Smooth muscle cell (in vitro differentiated cells): ENCODE measurements at regions not wholly inside any gene's neighbourhood (a gene's known extent, or its start where the extent isn't known, plus 50 kb on each side); places are given as distances from the start of the nearest gene placed in this dataset.

ENCODE experiments used
- DNase-seq: peaks from one replicate; lab custom pipeline; 2025; ENCODE audit not compliant: unreplicated experiment; lab: John Stamatoyannopoulos, UW
- H2AFZ ChIP-seq: fragments of 200-600 bp; sonication (generic); 2 replicates; pipeline ENCODE4 v1.6.0; 2016; ENCODE audit warnings: antibody characterized with exemption, low read depth, mild to moderate bottlenecking
- H3F3A ChIP-seq: fragments of 200-600 bp; sonication (generic); 2 replicates; pipeline ENCODE4 v1.6.0; 2017; ENCODE audit warnings: antibody characterized with exemption, low read depth
- H3K27ac ChIP-seq: fragments of 200-600 bp; sonication (generic); 2 replicates; pipeline ENCODE4 v1.5.1; 2016; ENCODE audit warnings: low read depth, mild to moderate bottlenecking
- H3K27me3 ChIP-seq: fragments of 200-600 bp; sonication (generic); 2 replicates; pipeline ENCODE4 v1.6.1; 2016; ENCODE audit warnings: low read depth, mild to moderate bottlenecking
- H3K36me3 ChIP-seq: fragments of 200-600 bp; sonication (generic); 2 replicates; pipeline ENCODE4 v1.5.1; 2016; ENCODE audit warnings: low read depth
- H3K4me1 ChIP-seq: fragments of 200-600 bp; sonication (generic); 2 replicates; pipeline ENCODE4 v1.5.1; 2016; ENCODE audit warnings: low read depth
- H3K4me2 ChIP-seq: fragments of 200-600 bp; sonication (generic); 2 replicates; pipeline ENCODE4 v1.6.0; 2016; ENCODE audit warnings: mild to moderate bottlenecking
- H3K4me3 ChIP-seq: fragments of 200-600 bp; sonication (generic); 2 replicates; pipeline ENCODE4 v1.5.1; 2016; ENCODE audit warnings: mild to moderate bottlenecking
- H3K79me2 ChIP-seq: fragments of 200-600 bp; sonication (generic); 2 replicates; pipeline ENCODE4 v1.6.0; 2016; ENCODE audit warnings: low read depth, mild to moderate bottlenecking
- H3K9ac ChIP-seq: fragments of 200-600 bp; sonication (generic); 2 replicates; pipeline ENCODE4 v1.6.0; 2016; ENCODE audit warnings: low read depth
- H3K9me3 ChIP-seq: fragments of 200-600 bp; sonication (generic); replicated peaks from 2 replicates; pipeline ENCODE4 v1.5.1; 2016; ENCODE audit warnings: low read depth
- H4K20me1 ChIP-seq: fragments of 200-600 bp; sonication (generic); 2 replicates; pipeline ENCODE4 v1.6.0; 2016; ENCODE audit warnings: low read depth
- WGBS: methylation state at CpG from one replicate; pipeline ENCODE4 v1.1.7; 2016; ENCODE audit warnings: low lambda C conversion rate; 5-methylcytosine and 5-hydroxymethylcytosine counted together
- TF ChIP-seq, protein P1 (sequence below): fragments of 200-600 bp; sonication (generic); IDR thresholded peaks from 2 replicates; pipeline ENCODE4 v1.5.1; 2017; ENCODE audit warnings: borderline replicate concordance, mild to moderate bottlenecking, antibody characterized with exemption; ENCODE audit not compliant: insufficient read depth, poor library complexity, severe bottlenecking

DNA sequence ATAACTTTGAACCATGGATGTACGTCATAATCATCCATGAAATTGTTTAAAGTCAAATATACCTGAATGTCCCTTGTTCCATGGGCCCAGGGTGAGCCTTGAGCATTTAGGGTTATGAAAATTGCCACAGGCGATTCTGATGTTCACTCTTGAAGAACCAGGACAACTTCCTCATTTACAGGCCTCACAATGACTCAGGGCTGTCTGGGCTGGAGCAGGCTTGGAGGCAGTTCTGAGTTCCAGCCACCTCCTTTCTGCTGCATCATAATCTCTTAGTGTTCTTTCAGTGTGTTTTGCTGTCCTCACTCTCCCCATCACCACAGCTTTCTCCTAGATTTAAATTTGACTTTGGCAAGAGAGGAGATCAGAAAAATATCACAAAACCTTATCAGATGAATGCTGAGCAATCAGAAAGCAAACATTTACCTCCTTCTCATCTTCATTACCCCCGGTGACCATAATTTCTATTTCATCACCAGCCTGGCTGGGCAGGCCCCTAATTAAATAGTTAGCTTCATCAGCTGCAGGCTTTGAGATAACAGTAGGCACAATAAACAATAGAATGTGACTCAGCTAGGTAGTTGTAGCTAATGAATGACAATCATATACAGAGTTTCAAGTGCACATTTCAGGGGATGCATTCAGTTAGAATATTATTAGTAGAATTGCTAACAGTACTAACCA lies 571.0 kb downstream of the SH2D4B start:
- TF ChIP-seq, protein P1, sequence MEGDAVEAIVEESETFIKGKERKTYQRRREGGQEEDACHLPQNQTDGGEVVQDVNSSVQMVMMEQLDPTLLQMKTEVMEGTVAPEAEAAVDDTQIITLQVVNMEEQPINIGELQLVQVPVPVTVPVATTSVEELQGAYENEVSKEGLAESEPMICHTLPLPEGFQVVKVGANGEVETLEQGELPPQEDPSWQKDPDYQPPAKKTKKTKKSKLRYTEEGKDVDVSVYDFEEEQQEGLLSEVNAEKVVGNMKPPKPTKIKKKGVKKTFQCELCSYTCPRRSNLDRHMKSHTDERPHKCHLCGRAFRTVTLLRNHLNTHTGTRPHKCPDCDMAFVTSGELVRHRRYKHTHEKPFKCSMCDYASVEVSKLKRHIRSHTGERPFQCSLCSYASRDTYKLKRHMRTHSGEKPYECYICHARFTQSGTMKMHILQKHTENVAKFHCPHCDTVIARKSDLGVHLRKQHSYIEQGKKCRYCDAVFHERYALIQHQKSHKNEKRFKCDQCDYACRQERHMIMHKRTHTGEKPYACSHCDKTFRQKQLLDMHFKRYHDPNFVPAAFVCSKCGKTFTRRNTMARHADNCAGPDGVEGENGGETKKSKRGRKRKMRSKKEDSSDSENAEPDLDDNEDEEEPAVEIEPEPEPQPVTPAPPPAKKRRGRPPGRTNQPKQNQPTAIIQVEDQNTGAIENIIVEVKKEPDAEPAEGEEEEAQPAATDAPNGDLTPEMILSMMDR, result no peak
- no peak for DNase-seq

DNA sequence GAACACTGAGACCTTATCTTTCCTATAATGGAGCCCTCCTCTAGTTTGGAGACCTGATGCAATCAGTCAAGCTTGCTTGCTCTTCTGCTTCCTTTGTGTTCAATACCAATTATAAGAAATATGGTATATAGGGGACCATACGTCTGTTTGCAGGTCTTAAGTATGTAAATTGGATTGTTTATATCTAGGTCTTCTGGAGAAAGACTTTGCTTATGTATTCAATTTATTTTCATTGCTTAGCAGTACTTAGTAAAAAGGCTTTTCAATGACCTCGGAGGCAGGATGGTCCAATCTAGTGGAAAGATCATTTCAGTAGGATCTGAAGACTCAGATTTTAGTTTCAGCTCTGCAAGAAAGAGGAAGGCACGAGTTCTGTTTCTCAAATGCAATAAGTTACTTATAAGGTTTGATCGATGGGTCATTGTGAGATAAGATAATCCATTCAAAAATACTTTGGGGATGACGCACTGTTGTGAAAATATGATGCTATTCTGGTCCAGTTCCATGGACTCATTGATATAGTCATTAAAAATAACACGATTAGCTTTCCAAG lies 571.6 kb downstream of the SH2D4B start:
- no peak overlapping the region for H3K9ac ChIP-seq
- no peak for DNase-seq
- no peaks in the 10 kb centered on the region for H3K27me3 ChIP-seq
- no peaks in the 10 kb centered on the region for H4K20me1 ChIP-seq
- no peaks in the 10 kb centered on the region for H3F3A ChIP-seq
- H2AFZ ChIP-seq, result no peak overlapping the region
- no peaks in the 10 kb centered on the region for H3K36me3 ChIP-seq
- H3K79me2 ChIP-seq, result no peaks in the 10 kb centered on the region
- H3K9me3 ChIP-seq, result no peaks in the 10 kb centered on the region
- H3K4me2 ChIP-seq, result no peak overlapping the region
- WGBS, result 93% methylated on average over 6 of the region's 6 CpGs
- no peaks in the 10 kb centered on the region for H3K4me1 ChIP-seq
- H3K27ac ChIP-seq, result no peak overlapping the region
- no peak overlapping the region for H3K4me3 ChIP-seq
- TF ChIP-seq, protein P1, result no peak

More for the DNA sequence above, 571.0 kb downstream of the SH2D4B start:
- whole genome bisulfite sequencing, result 80% methylated on average over 3 of the region's 3 CpGs
- Histone ChIP-seq H3K27me3 (no peaks in the 10 kb centered on the region), H3F3A (no peaks in the 10 kb centered on the region), H3K9me3 (no peaks in the 10 kb centered on the region), H4K20me1 (no peaks in the 10 kb centered on the region), H3K79me2 (no peaks in the 10 kb centered on the region), H3K36me3 (no peaks in the 10 kb centered on the region), H3K27ac (no peak overlapping the region), H3K4me2 (no peak overlapping the region), H3K4me3 (no peak overlapping the region), H3K9ac (no peak overlapping the region), H3K4me1 (no peaks in the 10 kb centered on the region), H2AFZ (peak overlapping the region; percentile 7)

DNA sequence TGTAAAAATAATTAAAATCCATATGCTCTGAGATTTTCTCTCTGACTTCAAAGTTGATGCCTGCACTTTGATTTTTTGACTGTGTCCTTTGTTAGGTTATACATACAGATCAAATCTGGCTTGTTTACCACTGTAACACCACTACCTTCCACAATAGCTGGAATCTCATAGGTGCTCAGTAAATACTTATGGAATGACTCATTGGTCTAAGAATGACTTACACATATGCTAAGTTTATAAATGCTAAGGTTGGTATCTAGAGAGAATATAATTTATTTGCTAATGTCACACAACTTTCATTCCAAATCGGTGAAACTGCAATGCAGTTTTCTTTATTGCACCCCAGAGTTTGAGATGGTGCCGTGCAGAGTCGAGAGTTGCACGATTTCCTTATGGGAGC lies 578.5 kb downstream of the SH2D4B start:
- no peaks in the 10 kb centered on the region for H3K36me3 ChIP-seq
- H3F3A ChIP-seq, result no peaks in the 10 kb centered on the region
- TF ChIP-seq, protein P1, result no peak
- no peak overlapping the region for H3K9ac ChIP-seq
- H3K9me3 ChIP-seq, result no peaks in the 10 kb centered on the region
- H3K4me1 ChIP-seq, result no peaks in the 10 kb centered on the region
- no peak overlapping the region for H3K4me2 ChIP-seq
- H3K79me2 ChIP-seq, result no peaks in the 10 kb centered on the region
- no peak for DNase-seq
- WGBS, result 80% methylated on average over 4 of the region's 4 CpGs
- no peak overlapping the region for H3K27ac ChIP-seq
- no peak overlapping the region for H3K4me3 ChIP-seq
- H3K27me3 ChIP-seq, result no peaks in the 10 kb centered on the region
- H4K20me1 ChIP-seq, result no peaks in the 10 kb centered on the region
- no peak overlapping the region for H2AFZ ChIP-seq

DNA sequence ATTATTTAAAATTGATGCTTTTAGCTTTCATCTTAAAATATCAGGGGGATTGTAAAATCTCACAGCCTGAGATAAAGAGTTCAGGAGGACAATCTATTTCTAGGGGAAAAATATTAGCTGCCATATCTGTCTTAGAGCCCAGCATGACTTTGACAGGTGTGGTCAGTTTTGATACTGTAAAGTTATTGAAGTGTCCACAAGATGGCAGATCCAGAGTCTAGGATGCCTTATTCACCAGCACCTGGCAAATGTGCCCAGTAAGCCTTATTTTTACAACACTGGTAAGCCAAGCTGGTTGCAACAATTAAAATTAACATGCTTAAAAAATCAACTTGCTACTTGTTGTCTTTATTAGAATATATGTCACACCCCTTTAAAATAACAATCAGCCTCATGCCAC lies 579.3 kb downstream of the SH2D4B start:
- Histone ChIP-seq H3K36me3 (no peaks in the 10 kb centered on the region), H3K9ac (no peak overlapping the region), H3F3A (no peaks in the 10 kb centered on the region), H3K9me3 (no peaks in the 10 kb centered on the region), H3K4me1 (no peaks in the 10 kb centered on the region), H3K79me2 (no peaks in the 10 kb centered on the region), H3K27ac (no peak overlapping the region), H3K27me3 (no peaks in the 10 kb centered on the region), H3K4me2 (no peak overlapping the region), H4K20me1 (no peaks in the 10 kb centered on the region), H3K4me3 (no peak overlapping the region), H2AFZ (no peak overlapping the region)
- no peak for DNase-seq
- TF ChIP-seq, protein P1, result no peak
